Natural killer cell (primary cell): ENCODE measurements at regions not wholly inside any gene's neighbourhood (a gene's known extent, or its start where the extent isn't known, plus 50 kb on each side); places are given as distances from the start of the nearest gene placed in this dataset.

Source experiments
- ATAC-seq, 3 donors: fragments of 150-1000 bp in 2 of 3; fragments of 200-7000 bp in 1 of 3; cut with Tn5 transposase; 1 replicate in 1 of 3; 2 replicates in 2 of 3; pipeline ENCODE4 v1.10.0; 2021; ENCODE audit warnings: mild to moderate bottlenecking in 2 of 3, moderate library complexity in 2 of 3
- DNase-seq, 2 donors: peaks; one replicate each; pipeline versions ENCODE4 v3.0.0 to v3.0.0-alpha.2; 2013 to 2021; ENCODE audit warnings: mixed read lengths in 1 of 2
- H3K27ac ChIP-seq: one replicate; pipeline ENCODE4 v1.5.1; 2013; ENCODE audit warnings: mild to moderate bottlenecking, low read length
- H3K27me3 ChIP-seq: one replicate; pipeline ENCODE4 v1.6.1; 2013; ENCODE audit warnings: low read length; ENCODE audit not compliant: control insufficient read depth, insufficient read depth
- H3K36me3 ChIP-seq: one replicate; pipeline ENCODE4 v1.6.1; 2013; ENCODE audit warnings: low read length; ENCODE audit not compliant: control insufficient read depth, insufficient read depth
- H3K4me1 ChIP-seq: one replicate; pipeline ENCODE4 v1.6.1; 2013; ENCODE audit warnings: low read length; ENCODE audit not compliant: control insufficient read depth, insufficient read depth
- H3K4me3 ChIP-seq: one replicate; pipeline ENCODE4 v1.5.1; 2013; ENCODE audit warnings: low read length
- H3K9me3 ChIP-seq: one replicate; pipeline ENCODE4 v1.6.1; 2013; ENCODE audit warnings: low read length; ENCODE audit not compliant: control insufficient read depth, insufficient read depth
- H3K27ac Mint-ChIP-seq, 2 donors: one replicate each; pipeline ENCODE4 v1.8.0; 2022; ENCODE audit warnings: mild to moderate bottlenecking in 2 of 2, mixed read lengths in 2 of 2, moderate library complexity in 1 of 2
- H3K27me3 Mint-ChIP-seq, 2 donors: one replicate each; pipeline ENCODE4 v1.8.0; 2022; ENCODE audit warnings: low read depth in 2 of 2, mixed read lengths in 2 of 2
- H3K36me3 Mint-ChIP-seq: one replicate; pipeline ENCODE4 v1.8.0; 2022; ENCODE audit warnings: mixed read lengths
- H3K4me1 Mint-ChIP-seq, 2 donors: one replicate each; pipeline ENCODE4 v1.8.0; 2022; ENCODE audit warnings: mixed read lengths in 2 of 2
- H3K4me3 Mint-ChIP-seq: one replicate; pipeline ENCODE4 v1.8.0; 2022; ENCODE audit warnings: mild to moderate bottlenecking, moderate library complexity, mixed read lengths
- H3K9me3 Mint-ChIP-seq, 2 donors: one replicate each; pipeline ENCODE4 v1.8.0; 2022; ENCODE audit warnings: mixed read lengths in 2 of 2
- CTCF ChIP-seq: fragments of 200-600 bp; IDR thresholded peaks from one replicate; pipeline ENCODE4 v1.8.0; 2022; ENCODE audit warnings: antibody characterized with exemption
- WGBS: methylation state at CpG from one replicate; pipeline ENCODE4 v1.1.7; 2013; ENCODE audit warnings: missing lambda C conversion rate; ENCODE audit not compliant: insufficient coverage; 5-methylcytosine and 5-hydroxymethylcytosine counted together
- intact Hi-C: fragments of 100-400 bp; cut with micrococcal nuclease; formaldehyde crosslinking; loops from one replicate; pipeline ENCODE4 v1.14.2; 2022

GRCh38 chr7:41773756-41774155, 70.9 kb upstream of the INHBA start:
- no peaks in the 10 kb centered on the region for H3K4me1 Mint-ChIP-seq
- H3K27ac ChIP-seq: no peak overlapping the region
- no CpG with 5 or more reads among the region's 4 CpGs for WGBS
- H3K9me3 Mint-ChIP-seq: no peaks in the 10 kb centered on the region
- H3K27me3 Mint-ChIP-seq: peaks cover 0 to 5% of the 10 kb centered on the region in 2 donors
- H3K4me3 ChIP-seq: no peak overlapping the region
- H3K27ac Mint-ChIP-seq: no peak overlapping the region
- no peaks in the 10 kb centered on the region for H3K36me3 ChIP-seq
- H3K27me3 ChIP-seq: no peaks in the 10 kb centered on the region
- no peak for TF ChIP-seq CTCF
- ATAC-seq: no peak
- no peak overlapping the region for H3K4me3 Mint-ChIP-seq
- H3K36me3 Mint-ChIP-seq: no peaks in the 10 kb centered on the region
- intact Hi-C loops: no loop called here
- no peak for DNase-seq
- peaks cover 3% of the 10 kb centered on the region for H3K4me1 ChIP-seq
- no peaks in the 10 kb centered on the region for H3K9me3 ChIP-seq

GRCh38 chr7:41771717-41772116, 68.8 kb upstream of the INHBA start:
- Mint-ChIP-seq H3K36me3 (no peaks in the 10 kb centered on the region), H3K27me3 (peaks cover 0 to 8% of the 10 kb centered on the region in 2 donors), H3K9me3 (no peaks in the 10 kb centered on the region), H3K4me3 (no peak overlapping the region), H3K27ac (no peak overlapping the region), H3K4me1 (no peaks in the 10 kb centered on the region)
- ATAC-seq (no peak), DNase-seq (no peak)
- Histone ChIP-seq H3K4me3 (no peak overlapping the region), H3K9me3 (no peaks in the 10 kb centered on the region), H3K27ac (no peak overlapping the region), H3K36me3 (no peaks in the 10 kb centered on the region), H3K4me1 (no peaks in the 10 kb centered on the region), H3K27me3 (no peaks in the 10 kb centered on the region)
- no peak for TF ChIP-seq CTCF
- intact Hi-C loops: no loop called here
- 84% methylated on average over 5 of the region's 6 CpGs for WGBS

- intact Hi-C loops: no loop called here
- Histone ChIP-seq H3K4me1 (no peaks in the 10 kb centered on the region), H3K4me3 (no peak overlapping the region), H3K27me3 (no peaks in the 10 kb centered on the region), H3K27ac (no peak overlapping the region), H3K9me3 (no peaks in the 10 kb centered on the region), H3K36me3 (no peaks in the 10 kb centered on the region)
- Mint-ChIP-seq H3K4me1 (no peaks in the 10 kb centered on the region), H3K9me3 (peaks cover 0 to 2% of the 10 kb centered on the region in 2 donors), H3K4me3 (no peak overlapping the region), H3K27ac (no peak overlapping the region), H3K27me3 (peaks cover 0 to 8% of the 10 kb centered on the region in 2 donors), H3K36me3 (no peaks in the 10 kb centered on the region)
- ATAC-seq: no peak
- 72% methylated on average over 3 of the region's 4 CpGs for WGBS
- no peak for DNase-seq
- TF ChIP-seq CTCF: no peak
These were observed 66.3 kb upstream of the INHBA start for GRCh38 chr7:41769162-41769561.

- WGBS: 93% methylated on average over 4 of the region's 4 CpGs
- TF ChIP-seq CTCF: no peak
- intact Hi-C loops: no loop called here
These were observed 60.7 kb upstream of the INHBA start for GRCh38 chr7:41763626-41764025.

More at GRCh38 chr7:41763626-41764025, 60.7 kb upstream of the INHBA start:
- Mint-ChIP-seq H3K36me3 (no peaks in the 10 kb centered on the region), H3K9me3 (peaks cover 0 to 2% of the 10 kb centered on the region in 2 donors), H3K4me3 (no peak overlapping the region), H3K27me3 (peaks cover 3 to 8% of the 10 kb centered on the region in 2 donors), H3K27ac (no peak overlapping the region), H3K4me1 (no peaks in the 10 kb centered on the region)
- no peak for ATAC-seq
- Histone ChIP-seq H3K9me3 (peaks cover 5% of the 10 kb centered on the region), H3K4me1 (no peaks in the 10 kb centered on the region), H3K27ac (no peak overlapping the region), H3K4me3 (no peak overlapping the region), H3K36me3 (no peaks in the 10 kb centered on the region), H3K27me3 (no peaks in the 10 kb centered on the region)
- no peak for DNase-seq
